PC-9 (cell line): ENCODE measurements at regions not wholly inside any gene's neighbourhood (a gene's known extent, or its start where the extent isn't known, plus 50 kb on each side); places are given as distances from the start of the nearest gene placed in this dataset.

Experiments used
- BruUV-seq: library from RNA; stranded (reverse); fragments of 400-500 nt; replicated peaks from 2 replicates; lab custom pipeline; 2021; lab: Mats Ljungman, UMichigan
- CTCF ChIA-PET: fragments of 300-600 bp; sonication (Branson Sonifier 250); formaldehyde crosslinking; loops from one replicate; lab custom pipeline; 2022; ENCODE audit warnings: antibody characterized with exemption; lab: Charles Lee
- POLR2A ChIA-PET: fragments of 300-600 bp; sonication (Branson Sonifier 250); formaldehyde crosslinking; loops from one replicate; lab custom pipeline; 2022; ENCODE audit warnings: antibody characterized with exemption; ENCODE audit not compliant: unreplicated experiment; lab: Charles Lee
- DNase-seq, 2 experiments: peaks; one replicate each; pipeline versions ENCODE4 v3.0.0 to v3.0.0-alpha.2; 2015 to 2022; ENCODE audit warnings: mixed read lengths in 1 of 2
- H2AFZ ChIP-seq: fragments of 200-600 bp; sonication (generic); 2 replicates; pipeline ENCODE4 v1.8.1; 2017; ENCODE audit warnings: antibody characterized with exemption
- H3F3A ChIP-seq: fragments of 200-600 bp; sonication (generic); 2 replicates; pipeline ENCODE4 v1.8.1; 2017; ENCODE audit warnings: antibody characterized with exemption, mild to moderate bottlenecking, low read depth; ENCODE audit not compliant: insufficient read depth
- H3K27ac ChIP-seq: fragments of 200-600 bp; sonication (generic); 2 replicates; pipeline ENCODE4 v1.6.1; 2016; ENCODE audit warnings: mixed run types
- H3K27me3 ChIP-seq: fragments of 200-600 bp; sonication (generic); 2 replicates; pipeline ENCODE4 v1.6.1; 2016; ENCODE audit warnings: low read depth, mixed run types; ENCODE audit not compliant: insufficient read depth
- H3K36me3 ChIP-seq: fragments of 200-600 bp; sonication (generic); 2 replicates; pipeline ENCODE4 v1.6.1; 2016; ENCODE audit warnings: low read depth, mixed run types
- H3K4me1 ChIP-seq: fragments of 200-600 bp; sonication (generic); replicated peaks from 2 replicates; pipeline ENCODE4 v1.6.1; 2016; ENCODE audit warnings: mixed run types; ENCODE audit not compliant: insufficient read depth
- H3K4me2 ChIP-seq: fragments of 200-600 bp; sonication (generic); 2 replicates; pipeline ENCODE4 v1.6.1; 2017; ENCODE audit warnings: mixed run types
- H3K4me3 ChIP-seq: fragments of 200-600 bp; sonication (generic); 2 replicates; pipeline ENCODE4 v1.6.1; 2016; ENCODE audit warnings: mixed run types
- H3K79me2 ChIP-seq: fragments of 200-600 bp; sonication (generic); 2 replicates; pipeline ENCODE4 v1.6.1; 2017; ENCODE audit warnings: low read depth, mixed run types
- H3K9me2 ChIP-seq: fragments of 200-600 bp; sonication (generic); 2 replicates; pipeline ENCODE4 v1.8.1; 2017; ENCODE audit warnings: mild to moderate bottlenecking; ENCODE audit not compliant: insufficient read depth
- H3K9me3 ChIP-seq: fragments of 200-600 bp; sonication (generic); 2 replicates; pipeline ENCODE4 v1.8.1; 2016; ENCODE audit warnings: low read depth; ENCODE audit not compliant: insufficient read depth
- H4K20me1 ChIP-seq: fragments of 200-600 bp; sonication (generic); 2 replicates; pipeline ENCODE4 v1.8.1; 2017; ENCODE audit not compliant: insufficient read depth
- CTCF ChIP-seq: fragments of 200-600 bp; sonication (generic); conservative IDR thresholded peaks from 2 replicates; pipeline ENCODE4 v1.6.1; 2017; ENCODE audit warnings: mixed run types, antibody characterized with exemption, mild to moderate bottlenecking, moderate library complexity
- EZH2 ChIP-seq: fragments of 200-600 bp; sonication (generic); IDR thresholded peaks from 2 replicates; pipeline ENCODE4 v1.8.0; 2017; ENCODE audit warnings: antibody characterized with exemption, low read depth
- intact Hi-C: fragments of 100-400 bp; cut with micrococcal nuclease; formaldehyde crosslinking; loops from one replicate; pipeline ENCODE4 v1.10.0; 2022; ENCODE audit not compliant: unreplicated experiment

- no TSS peak for BruUV-seq
- ChIA-PET POLR2A (no interaction called here), CTCF (no interaction called here)
Measured at GRCh38 chr2:204428675-204429074, 116.6 kb upstream of the PARD3B start.

GRCh38 chr2:204431529-204431928 is 113.7 kb upstream of the PARD3B start:
- DNase-seq: no peak
- Histone ChIP-seq H2AFZ (no peak overlapping the region), H3K27ac (no peak overlapping the region), H3K9me3 (no peaks in the 10 kb centered on the region), H3K36me3 (no peaks in the 10 kb centered on the region), H3K27me3 (no peaks in the 10 kb centered on the region), H3K4me1 (no peaks in the 10 kb centered on the region), H4K20me1 (no peaks in the 10 kb centered on the region), H3K9me2 (no peaks in the 10 kb centered on the region), H3K4me3 (no peak overlapping the region), H3F3A (no peaks in the 10 kb centered on the region), H3K79me2 (no peaks in the 10 kb centered on the region), H3K4me2 (no peak overlapping the region)
- ChIA-PET CTCF (no interaction called here), POLR2A (no interaction called here)
- intact Hi-C loops: no loop called here
- no peak for TF ChIP-seq EZH2
- no TSS peak for BruUV-seq

More at GRCh38 chr2:204428675-204429074, 116.6 kb upstream of the PARD3B start:
- no peak for DNase-seq
- Histone ChIP-seq H3K4me3 (no peak overlapping the region), H3F3A (no peaks in the 10 kb centered on the region), H2AFZ (no peak overlapping the region), H3K27ac (no peak overlapping the region), H3K4me1 (no peaks in the 10 kb centered on the region), H3K36me3 (no peaks in the 10 kb centered on the region), H3K27me3 (no peaks in the 10 kb centered on the region), H3K79me2 (no peaks in the 10 kb centered on the region), H3K9me2 (no peaks in the 10 kb centered on the region), H3K4me2 (no peak overlapping the region), H4K20me1 (no peaks in the 10 kb centered on the region), H3K9me3 (no peaks in the 10 kb centered on the region)
- intact Hi-C loops: no loop called here
- no peak for TF ChIP-seq CTCF
- TF ChIP-seq EZH2: no peak

GRCh38 chr2:204432196-204432595 is 113.1 kb upstream of the PARD3B start:
- no TSS peak for BruUV-seq
- Histone ChIP-seq H2AFZ (no peak overlapping the region), H3K4me3 (no peak overlapping the region), H3K9me2 (no peaks in the 10 kb centered on the region), H3K36me3 (no peaks in the 10 kb centered on the region), H3K79me2 (no peaks in the 10 kb centered on the region), H3K27me3 (no peaks in the 10 kb centered on the region), H3K27ac (no peak overlapping the region), H3K9me3 (no peaks in the 10 kb centered on the region), H3F3A (no peaks in the 10 kb centered on the region), H4K20me1 (no peaks in the 10 kb centered on the region), H3K4me1 (no peaks in the 10 kb centered on the region), H3K4me2 (no peak overlapping the region)
- intact Hi-C loops: no loop called here
- TF ChIP-seq CTCF (no peak), EZH2 (no peak)
- DNase-seq: no peak
- CTCF ChIA-PET: no interaction called here
- POLR2A ChIA-PET: no interaction called here
